ENCODE measurements at regions not wholly inside any gene's neighbourhood (a gene's known extent, or its start where the extent isn't known, plus 50 kb on each side); places are given as distances from the start of the nearest gene placed in this dataset.
"Not testable (repeated sequence)": the region's sequence is repeated elsewhere in the genome, so short reads cannot be mapped to it uniquely, and the experiment has no call there.

DNA sequence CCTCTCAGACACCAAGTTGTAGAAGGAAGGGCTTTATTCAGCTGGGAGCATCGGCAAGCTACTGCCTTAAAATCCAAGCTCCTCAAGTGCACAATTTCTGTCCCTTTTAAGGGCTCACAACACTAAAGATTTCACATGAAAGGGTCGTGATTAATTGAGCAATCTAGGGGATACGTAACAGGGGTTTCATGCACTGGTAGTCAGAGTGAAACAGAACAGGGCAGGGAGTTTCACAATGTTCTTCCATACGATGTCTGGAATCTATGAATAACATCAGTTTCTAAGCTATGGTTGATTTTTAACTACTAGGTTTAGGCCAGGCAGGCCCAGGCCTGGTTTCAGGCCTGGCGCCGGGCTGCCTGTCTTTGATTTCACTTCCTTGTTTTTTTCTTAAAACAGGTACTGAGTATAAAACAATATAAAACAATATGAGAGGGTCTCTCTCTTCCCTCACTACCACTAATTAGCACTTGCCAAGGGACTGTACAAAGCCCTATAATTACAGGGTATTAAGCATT, 315.4 kb downstream of the NAF1 start:
- TF ChIP-seq CTCF (conservative IDR thresholded peaks at IDR 0.05; ENCODE audit: low read depth, low read length); EZH2 (IDR thresholded peaks at IDR 0.05; ENCODE audit: borderline replicate concordance, low read depth, low read length, poor library complexity, severe bottlenecking): not testable (repeated sequence)

All from A673 (cell line).